GM12864 (cell line): ENCODE measurements at regions not wholly inside any gene's neighbourhood (a gene's known extent, or its start where the extent isn't known, plus 50 kb on each side); places are given as distances from the start of the nearest gene placed in this dataset.

Source experiments
- DNase-seq: peaks from one replicate; pipeline ENCODE4 v3.0.0-alpha.2; 2011; ENCODE audit warnings: low read depth
- H3K4me3 ChIP-seq: 2 replicates; pipeline ENCODE4 v1.5.1; 2011; ENCODE audit warnings: mild to moderate bottlenecking, low read depth, low read length, control low read depth
- CTCF ChIP-seq: IDR thresholded peaks from 2 replicates; pipeline ENCODE4 v1.5.1; 2011; ENCODE audit warnings: low read depth, mild to moderate bottlenecking, moderate library complexity, low read length, control low read depth, inconsistent platforms; ENCODE audit errors: missing control alignments

- TF ChIP-seq CTCF = no peak
- no peak for DNase-seq
Measured at GRCh38 chr7:22586101-22586785, 86.3 kb upstream of the STEAP1B start.

DNA sequence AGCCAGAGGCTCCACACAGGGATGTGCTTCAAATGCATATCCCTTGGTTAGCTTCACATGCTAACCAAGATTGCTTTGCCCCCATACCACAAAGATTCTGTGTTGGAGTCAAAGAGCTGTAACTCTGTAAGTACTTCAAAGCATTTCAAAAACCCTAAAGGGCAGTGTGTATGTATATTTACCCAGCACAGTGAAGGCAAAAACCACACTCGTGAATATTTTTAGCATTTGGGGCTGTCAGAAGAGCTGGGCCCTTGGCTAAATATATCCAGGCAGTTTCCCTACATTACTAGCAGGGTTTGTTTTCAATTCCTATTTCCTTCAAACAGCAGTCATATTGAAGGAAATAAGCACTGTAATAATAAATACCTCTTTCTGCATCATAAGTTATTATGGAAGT is 84.2 kb upstream of the STEAP1B start:
- no peak for DNase-seq
- no peak for TF ChIP-seq CTCF
- H3K4me3 ChIP-seq = no peak overlapping the region

More at GRCh38 chr7:22586101-22586785, 86.3 kb upstream of the STEAP1B start:
- H3K4me3 ChIP-seq = no peak overlapping the region

DNA sequence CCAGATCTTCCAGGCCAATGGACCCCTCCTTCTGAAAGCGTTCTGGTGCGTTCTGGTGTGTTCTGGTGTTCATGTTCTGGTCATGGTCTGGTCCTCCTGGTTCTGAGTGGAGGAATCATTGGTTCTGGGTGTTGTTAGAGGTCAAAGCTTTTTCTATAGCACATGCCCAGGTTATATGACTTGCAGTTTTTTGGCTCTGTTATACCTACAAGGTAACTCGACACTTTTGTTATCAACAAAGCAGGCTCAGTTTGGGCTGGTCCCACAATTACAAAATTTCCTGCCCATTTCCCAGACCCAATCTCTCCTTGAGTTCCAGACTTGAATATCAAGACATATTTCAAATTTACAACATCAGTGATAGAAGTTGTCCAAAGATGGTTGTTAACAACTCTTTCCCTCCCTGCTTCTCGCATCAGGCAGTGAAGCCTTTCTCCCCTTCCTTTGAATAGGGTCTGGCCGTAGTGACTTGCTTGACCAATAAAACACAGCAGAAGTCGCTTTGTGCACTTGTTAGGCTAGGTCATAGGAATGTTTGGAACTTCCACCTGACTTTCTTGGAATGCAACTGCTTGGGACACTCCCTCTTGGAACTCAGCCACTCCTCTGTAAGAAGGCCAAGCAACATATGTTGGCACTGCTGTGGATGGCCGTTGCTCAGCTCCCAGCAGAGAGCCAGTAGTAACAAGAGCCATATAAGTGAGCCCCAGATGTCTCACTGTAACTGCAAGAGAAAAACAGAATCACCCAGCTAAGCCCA is 83.1 kb upstream of the STEAP1B start:
- no peak overlapping the region for H3K4me3 ChIP-seq
- TF ChIP-seq CTCF = no peak
- no peak for DNase-seq

- no peak for TF ChIP-seq CTCF
- H3K4me3 ChIP-seq = no peak overlapping the region
- no peak for DNase-seq
Measured at GRCh38 chr7:22581099-22581498, 81.1 kb upstream of the STEAP1B start.

DNA sequence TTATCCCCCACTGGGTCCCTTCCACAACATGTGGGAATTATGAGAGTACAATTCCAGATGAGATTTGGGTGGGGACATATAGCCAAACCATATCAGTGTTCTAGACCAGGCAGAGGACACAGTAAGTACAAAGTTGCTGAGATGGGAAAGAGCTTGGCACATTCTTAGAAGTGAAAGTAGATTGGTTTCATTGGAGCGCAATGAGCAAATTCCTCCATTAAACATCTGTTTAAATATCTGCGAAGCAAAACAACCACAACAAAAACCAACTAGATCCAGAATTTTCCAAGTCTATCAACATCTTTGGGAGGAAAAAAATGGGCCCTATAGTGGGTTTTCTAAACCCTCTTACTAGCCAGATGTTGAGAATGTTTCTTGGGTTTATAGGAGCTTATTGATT is 80.0 kb upstream of the STEAP1B start:
- no peak overlapping the region for H3K4me3 ChIP-seq

GRCh38 chr7:22578007-22578733 is 78.2 kb upstream of the STEAP1B start:
- no peak overlapping the region for H3K4me3 ChIP-seq
- TF ChIP-seq CTCF = no peak
- DNase-seq = no peak

More for the DNA sequence above, 80.0 kb upstream of the STEAP1B start:
- TF ChIP-seq CTCF = no peak
- DNase-seq = no peak
